Globus pallidus (tissue), 1 donor: ENCODE measurements at regions not wholly inside any gene's neighbourhood (a gene's known extent, or its start where the extent isn't known, plus 50 kb on each side); places are given as distances from the start of the nearest gene placed in this dataset.
"Not testable (repeated sequence)": the region's sequence is repeated elsewhere in the genome, so short reads cannot be mapped to it uniquely, and the experiment has no call there.

Experiments used
- DNase-seq: peaks from one replicate; pipeline ENCODE4 v3.0.0-alpha.2; 2015; ENCODE audit warnings: low spot score

GRCh38 chr5:28927559-28928326 lies 1889.4 kb upstream of the CDH9 start:
- no peak for DNase-seq

- DNase-seq = no peak
These were observed 1888.0 kb upstream of the CDH9 start for GRCh38 chr5:28926422-28926821.

- DNase-seq = no peak
These were observed 1879.2 kb upstream of the CDH9 start for GRCh38 chr5:28917631-28918030.

- no peak for DNase-seq
These were observed 1875.9 kb upstream of the CDH9 start for GRCh38 chr5:28914297-28914696.

- DNase-seq = no peak
These were observed 1865.3 kb upstream of the CDH9 start for GRCh38 chr5:28903643-28904042.

- no peak for DNase-seq
These were observed 1858.6 kb upstream of the CDH9 start for GRCh38 chr5:28896949-28897348.

GRCh38 chr5:28880936-28881335 lies 1842.5 kb upstream of the CDH9 start:
- DNase-seq = no peak

- no peak for DNase-seq
These were observed 1838.7 kb upstream of the CDH9 start for GRCh38 chr5:28877050-28877449.

- DNase-seq = no peak
These were observed 1825.6 kb upstream of the CDH9 start for GRCh38 chr5:28864006-28864405.

- no peak for DNase-seq
These were observed 1824.4 kb upstream of the CDH9 start for GRCh38 chr5:28862860-28863196.

GRCh38 chr5:28862137-28862859 lies 1823.9 kb upstream of the CDH9 start:
- no peak for DNase-seq

- DNase-seq = no peak
These were observed 1817.2 kb upstream of the CDH9 start for GRCh38 chr5:28855626-28856025.

- no peak for DNase-seq
These were observed 1812.0 kb upstream of the CDH9 start for GRCh38 chr5:28850320-28850921.

- DNase-seq = no peak
These were observed 1792.7 kb upstream of the CDH9 start for GRCh38 chr5:28831042-28831441.

- no peak for DNase-seq
These were observed 1784.8 kb upstream of the CDH9 start for GRCh38 chr5:28823231-28823630.

- DNase-seq = no peak
These were observed 1783.7 kb upstream of the CDH9 start for GRCh38 chr5:28822071-28822470.

- DNase-seq = no peak
These were observed 1772.4 kb upstream of the CDH9 start for GRCh38 chr5:28810751-28811136.

- DNase-seq = no peak
These were observed 1771.7 kb upstream of the CDH9 start for GRCh38 chr5:28809811-28810750.

GRCh38 chr5:28808967-28809810 lies 1770.8 kb upstream of the CDH9 start:
- no peak for DNase-seq

GRCh38 chr5:28807195-28807729 lies 1768.9 kb upstream of the CDH9 start:
- no peak for DNase-seq

- DNase-seq = not testable (repeated sequence)
These were observed 1760.6 kb upstream of the CDH9 start for GRCh38 chr5:28799035-28799434.
